Tibial nerve (tissue), 3 donors: ENCODE measurements at regions not wholly inside any gene's neighbourhood (a gene's known extent, or its start where the extent isn't known, plus 50 kb on each side); places are given as distances from the start of the nearest gene placed in this dataset.

ENCODE experiments used
- POLR2A ChIP-seq, 2 donors: fragments of 450-650 bp; IDR thresholded peaks; one replicate each; pipeline ENCODE4 v1.6.1; 2017; ENCODE audit warnings: antibody characterized with exemption in 2 of 2, mild to moderate bottlenecking in 2 of 2, moderate library complexity in 2 of 2
- TF ChIP-seq, protein P1 (sequence below), 5 experiments: fragments of 200-600 bp in 3 of 5; fragments of 450-650 bp in 2 of 5; sonication (generic) in 3 of 5; IDR thresholded peaks; one replicate each; pipeline ENCODE4 v1.5.1; 2016 to 2019; ENCODE audit warnings: antibody characterized with exemption in 5 of 5, mild to moderate bottlenecking in 3 of 5, moderate library complexity in 2 of 5

DNA sequence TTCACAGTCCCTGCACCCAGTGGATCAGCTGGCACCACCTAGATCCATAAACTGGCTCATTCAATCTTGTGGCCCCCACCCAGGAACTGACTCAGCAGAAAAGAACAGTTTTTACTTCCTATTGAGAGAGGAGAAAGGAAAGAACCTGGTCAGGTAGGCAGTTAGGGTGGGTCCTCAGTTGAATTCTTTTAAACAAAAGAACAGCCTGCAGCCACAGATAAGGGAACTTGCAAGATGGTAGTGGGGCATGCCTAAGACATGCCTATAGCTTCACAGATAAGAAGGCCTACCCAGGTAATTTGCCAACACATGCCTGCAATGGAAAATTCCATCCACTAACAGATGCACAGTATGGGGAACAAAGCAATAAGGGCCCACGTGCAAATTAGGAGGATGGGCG, 86.7 kb upstream of the NLGN4Y start:
- no peak for TF ChIP-seq POLR2A (IDR thresholded peaks at IDR 0.05)
- TF ChIP-seq, protein P1, sequence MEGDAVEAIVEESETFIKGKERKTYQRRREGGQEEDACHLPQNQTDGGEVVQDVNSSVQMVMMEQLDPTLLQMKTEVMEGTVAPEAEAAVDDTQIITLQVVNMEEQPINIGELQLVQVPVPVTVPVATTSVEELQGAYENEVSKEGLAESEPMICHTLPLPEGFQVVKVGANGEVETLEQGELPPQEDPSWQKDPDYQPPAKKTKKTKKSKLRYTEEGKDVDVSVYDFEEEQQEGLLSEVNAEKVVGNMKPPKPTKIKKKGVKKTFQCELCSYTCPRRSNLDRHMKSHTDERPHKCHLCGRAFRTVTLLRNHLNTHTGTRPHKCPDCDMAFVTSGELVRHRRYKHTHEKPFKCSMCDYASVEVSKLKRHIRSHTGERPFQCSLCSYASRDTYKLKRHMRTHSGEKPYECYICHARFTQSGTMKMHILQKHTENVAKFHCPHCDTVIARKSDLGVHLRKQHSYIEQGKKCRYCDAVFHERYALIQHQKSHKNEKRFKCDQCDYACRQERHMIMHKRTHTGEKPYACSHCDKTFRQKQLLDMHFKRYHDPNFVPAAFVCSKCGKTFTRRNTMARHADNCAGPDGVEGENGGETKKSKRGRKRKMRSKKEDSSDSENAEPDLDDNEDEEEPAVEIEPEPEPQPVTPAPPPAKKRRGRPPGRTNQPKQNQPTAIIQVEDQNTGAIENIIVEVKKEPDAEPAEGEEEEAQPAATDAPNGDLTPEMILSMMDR (IDR thresholded peaks at IDR 0.05) = no peak
